Cerebellar cortex (tissue), 1 donor: ENCODE measurements at regions not wholly inside any gene's neighbourhood (a gene's known extent, or its start where the extent isn't known, plus 50 kb on each side); places are given as distances from the start of the nearest gene placed in this dataset.
"Not testable (repeated sequence)": the region's sequence is repeated elsewhere in the genome, so short reads cannot be mapped to it uniquely, and the experiment has no call there.

Source experiments
- DNase-seq: peaks from one replicate; pipeline ENCODE4 v3.0.0-alpha.2; 2015; ENCODE audit warnings: low spot score

DNA sequence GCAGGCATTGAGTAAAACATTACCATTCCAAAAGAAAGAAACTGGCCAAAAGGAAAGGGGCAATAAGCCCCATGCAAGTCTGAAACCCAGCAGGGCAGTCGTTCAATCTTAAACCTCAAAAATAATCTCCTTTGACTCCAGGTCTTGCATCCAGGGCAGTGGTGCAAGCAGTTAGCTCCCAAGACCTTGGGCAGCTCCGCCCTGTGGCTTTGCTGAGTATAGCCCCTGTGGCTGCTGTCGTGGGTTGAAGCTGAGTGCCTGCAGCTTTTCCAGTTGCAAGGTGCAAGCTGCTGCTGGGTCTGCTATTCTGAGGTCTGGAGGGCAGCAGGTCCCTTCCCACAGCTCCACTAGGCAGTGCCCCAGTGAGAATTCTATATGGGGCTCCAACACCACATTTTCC lies 580.1 kb upstream of the AUTS2 start:
- DNase-seq: no peak

DNA sequence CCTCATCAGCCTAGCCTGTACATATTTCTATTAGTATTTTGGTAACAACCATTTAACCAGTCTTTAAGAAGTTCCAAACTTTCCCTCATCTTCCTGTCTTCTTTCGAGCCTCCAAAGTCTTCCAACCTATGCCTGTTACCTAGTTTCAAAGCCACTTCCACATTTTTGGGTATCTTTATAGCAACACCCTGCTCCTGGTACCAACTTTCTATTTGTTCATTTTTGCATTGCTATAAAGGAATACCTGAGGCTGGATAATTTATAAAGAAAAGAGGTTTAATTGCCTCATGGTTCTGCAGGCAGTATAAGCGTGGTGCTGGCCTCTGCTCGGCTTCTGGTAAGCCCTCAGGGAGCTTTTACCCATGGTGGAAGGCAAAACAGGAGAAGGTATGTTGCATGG lies 578.8 kb upstream of the AUTS2 start:
- no peak for DNase-seq

DNA sequence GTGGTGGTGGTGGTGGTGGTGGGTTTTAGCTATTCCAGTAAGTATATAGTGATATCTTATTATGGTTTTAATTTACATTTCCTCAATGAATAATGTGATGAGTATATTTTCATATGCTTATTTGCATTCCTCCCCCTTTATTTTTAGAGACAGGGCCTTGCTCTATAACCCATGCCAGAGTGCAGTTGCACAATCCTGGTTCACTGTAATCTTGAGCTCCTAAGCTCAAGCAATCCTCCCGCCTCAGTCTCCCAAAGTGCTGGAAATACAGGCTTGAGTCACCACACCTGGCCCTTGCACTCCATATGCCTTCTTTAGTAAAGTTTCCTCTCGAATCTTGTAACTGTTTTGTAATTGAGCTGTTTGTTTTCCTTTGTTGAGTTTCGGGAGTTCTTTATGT lies 577.7 kb upstream of the AUTS2 start:
- DNase-seq: no peak

DNA sequence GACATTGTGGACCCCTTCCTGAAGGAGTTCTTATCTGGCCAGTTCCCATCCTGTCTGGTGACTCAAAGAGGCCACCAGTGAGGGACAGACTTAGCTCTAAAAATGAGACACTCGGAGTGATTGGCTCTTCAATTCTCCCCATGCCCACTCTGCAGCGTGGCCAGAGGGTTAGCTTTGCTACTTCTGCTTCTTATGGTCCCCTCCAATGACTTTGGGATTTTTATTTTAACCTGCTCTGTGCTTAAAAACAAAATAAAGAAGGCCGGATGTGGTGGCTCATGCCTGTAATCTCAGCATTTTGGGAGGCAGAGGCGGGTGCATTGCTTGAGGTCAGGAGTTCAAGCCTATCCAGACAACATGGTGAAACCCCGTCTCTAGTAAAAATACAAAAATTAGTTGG lies 573.0 kb upstream of the AUTS2 start:
- DNase-seq: no peak

DNA sequence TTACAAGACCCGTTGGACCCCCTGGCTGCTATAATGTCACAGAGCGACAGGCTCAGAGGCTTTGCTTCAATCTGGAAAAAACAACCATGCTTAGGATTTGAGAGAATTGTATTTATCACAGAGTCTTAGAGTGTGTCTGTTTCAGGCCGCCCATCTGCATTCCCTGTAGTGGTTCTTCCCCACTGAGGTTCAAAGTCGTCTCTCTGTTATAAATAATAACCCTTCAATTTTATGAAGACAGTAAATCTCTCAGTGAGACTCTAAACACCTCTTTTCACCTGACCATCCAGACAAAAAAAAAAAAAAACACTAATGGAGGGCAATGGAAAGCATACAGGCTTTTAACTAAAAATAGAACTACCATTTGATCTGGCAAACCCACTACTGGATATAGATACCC lies 565.4 kb upstream of the AUTS2 start:
- DNase-seq: no peak

DNA sequence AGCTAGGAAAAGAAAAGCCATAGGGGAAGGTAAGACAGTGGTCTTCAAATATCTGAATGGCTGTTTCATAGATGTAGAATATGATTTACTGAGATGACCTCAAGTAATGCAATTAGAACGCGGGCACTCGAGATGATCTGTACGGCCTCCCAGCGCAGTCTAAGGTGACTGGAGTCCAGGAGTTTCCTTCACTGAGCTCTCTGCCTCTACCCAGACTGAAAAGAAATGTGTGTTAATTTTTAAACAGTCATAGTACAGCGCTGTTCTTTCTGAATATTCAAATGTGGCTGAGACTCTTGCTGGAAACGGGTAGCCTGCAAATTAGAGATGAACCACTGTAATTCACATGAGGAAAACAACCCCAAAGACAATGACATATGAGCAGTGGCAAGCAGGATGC lies 562.4 kb upstream of the AUTS2 start:
- no peak for DNase-seq

DNA sequence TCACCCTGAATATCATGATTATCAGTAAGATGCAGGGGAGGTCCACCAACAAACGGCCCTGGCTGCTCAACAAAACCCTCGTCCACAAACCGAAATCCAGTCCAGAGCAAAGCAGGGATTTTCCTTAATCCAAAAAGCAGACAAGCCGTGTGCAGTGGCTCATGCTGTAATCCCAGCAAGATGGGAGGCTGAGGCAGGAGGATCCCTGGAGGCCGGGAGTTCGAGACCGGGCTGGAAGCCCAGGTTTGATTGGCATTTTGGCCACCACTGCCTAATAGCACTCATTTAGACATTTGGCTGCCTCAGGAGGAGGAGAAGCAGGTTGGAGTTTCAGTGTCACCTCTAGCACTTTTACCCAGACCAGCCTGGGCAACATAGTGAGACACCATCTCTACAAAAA lies 562.0 kb upstream of the AUTS2 start:
- DNase-seq: no peak

DNA sequence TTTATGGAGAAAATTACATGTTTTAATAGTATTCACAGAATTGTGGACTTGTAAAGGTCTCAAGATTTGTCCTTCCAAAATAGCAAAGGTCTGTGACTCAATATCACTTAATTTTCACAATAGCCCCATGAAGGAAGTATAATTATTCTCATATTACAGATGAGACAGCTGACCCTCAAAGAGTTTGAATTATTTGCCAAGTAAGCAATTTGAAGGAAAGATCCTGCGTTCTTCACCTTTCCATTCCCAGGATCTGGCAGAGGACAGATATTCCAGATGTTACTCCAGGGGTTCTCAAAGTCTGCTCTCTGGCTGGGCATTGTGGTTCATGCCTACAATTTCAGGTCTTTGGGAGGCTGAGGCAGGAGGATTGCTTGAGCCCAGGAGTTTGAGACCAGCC lies 559.4 kb upstream of the AUTS2 start:
- no peak for DNase-seq

DNA sequence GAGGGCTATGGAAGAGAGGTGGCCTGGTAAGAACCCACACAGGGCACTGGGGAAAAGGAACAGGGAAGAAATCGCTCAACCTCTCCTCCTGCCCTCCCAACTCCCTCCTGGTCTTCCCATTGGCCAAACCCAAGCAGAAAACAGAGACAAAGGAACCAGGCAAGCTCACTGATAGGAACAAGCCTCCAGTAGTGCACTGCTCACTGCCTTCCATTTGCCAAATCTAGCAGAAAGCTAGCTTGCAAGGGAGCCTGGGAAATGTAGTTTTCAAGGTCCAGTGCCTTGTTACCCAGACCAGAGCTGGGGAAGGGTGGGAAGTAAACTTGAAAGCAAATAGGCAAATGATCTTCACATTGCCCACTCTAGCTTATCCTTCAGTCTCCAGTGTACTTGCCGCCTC lies 556.1 kb upstream of the AUTS2 start:
- no peak for DNase-seq

DNA sequence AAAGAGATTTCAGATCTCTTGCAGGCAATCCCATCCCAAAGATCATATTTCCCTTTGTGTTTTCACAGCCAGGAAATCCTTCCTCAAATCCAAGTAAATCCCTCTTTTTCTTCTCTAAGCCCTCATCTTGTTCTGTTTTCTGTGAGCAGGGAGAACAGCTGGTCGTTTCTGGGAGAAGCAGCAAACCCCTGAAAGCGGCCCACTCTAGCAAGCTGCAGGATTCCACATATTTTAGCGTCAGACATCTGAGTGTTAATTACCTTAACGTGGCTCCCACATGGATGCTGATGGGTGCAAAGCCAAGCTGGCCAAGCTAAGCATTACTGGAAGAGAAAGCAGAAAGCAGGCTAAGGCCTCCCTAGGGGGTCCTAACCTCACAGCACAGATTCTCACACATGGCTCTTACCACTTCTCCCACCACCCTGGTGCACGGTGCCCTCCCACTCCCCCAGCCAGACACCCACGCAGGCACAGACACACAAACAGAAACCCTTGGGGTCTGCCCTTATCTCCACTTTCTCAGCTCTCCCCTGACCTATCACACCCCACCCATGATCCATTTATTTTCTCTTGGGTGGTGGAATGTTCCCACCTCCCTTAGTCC lies 551.0 kb upstream of the AUTS2 start:
- DNase-seq: no peak

DNA sequence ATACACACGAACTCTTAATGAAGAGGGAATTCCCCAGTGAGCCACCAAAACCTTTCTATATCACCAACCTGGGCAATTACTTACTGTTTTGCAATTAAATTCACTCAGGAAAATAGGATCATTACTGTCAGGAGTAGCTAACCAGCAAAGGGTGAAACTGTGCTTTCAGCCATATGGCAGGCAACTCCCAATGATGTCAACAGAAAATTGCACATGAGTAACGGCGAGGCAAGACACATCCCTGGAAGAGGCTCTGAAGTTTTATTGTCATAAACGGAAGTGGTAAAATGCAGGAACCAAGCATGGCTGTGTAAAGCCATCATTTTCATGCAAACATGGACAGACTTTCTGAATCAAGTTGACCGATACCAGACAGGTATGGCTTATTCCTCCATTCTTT lies 548.9 kb upstream of the AUTS2 start:
- no peak for DNase-seq

DNA sequence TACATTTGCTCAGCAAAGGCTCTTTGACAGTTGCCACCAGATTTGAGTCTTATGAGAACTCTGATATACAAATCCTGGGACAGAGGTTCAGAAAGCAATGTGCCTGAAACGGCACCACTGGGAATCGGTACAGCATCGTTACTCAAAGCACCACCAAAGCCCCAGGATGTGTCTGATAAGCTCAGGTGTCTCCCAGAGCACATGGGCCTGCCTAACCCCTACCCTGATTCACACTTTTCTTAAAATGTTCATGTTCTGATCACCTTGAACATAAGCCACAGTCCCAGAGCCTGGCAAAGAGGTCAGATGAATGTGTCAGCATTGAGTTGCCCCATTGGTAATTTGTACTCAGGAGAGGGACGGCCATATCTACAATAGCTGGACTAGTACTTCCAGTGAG lies 545.8 kb upstream of the AUTS2 start:
- DNase-seq: no peak

DNA sequence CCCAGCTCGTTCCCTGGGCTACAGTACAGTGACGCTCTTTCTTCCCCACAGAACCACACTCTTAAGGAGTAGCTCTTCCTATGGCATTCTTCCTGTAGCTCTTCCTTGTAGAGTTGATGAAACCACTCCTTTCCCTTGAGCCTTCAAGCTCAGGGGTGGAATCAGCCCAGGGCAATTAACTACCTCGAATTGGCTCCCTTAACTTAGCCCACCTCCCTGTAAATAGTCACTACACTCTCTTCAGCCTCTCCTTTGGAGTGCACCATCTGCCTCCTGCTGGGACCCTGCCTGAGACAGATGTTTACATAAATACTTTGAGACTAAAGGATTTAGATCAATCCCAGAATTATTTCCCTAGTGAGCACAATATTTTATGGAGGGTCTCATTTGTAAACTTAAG lies 537.8 kb upstream of the AUTS2 start:
- DNase-seq: no peak

DNA sequence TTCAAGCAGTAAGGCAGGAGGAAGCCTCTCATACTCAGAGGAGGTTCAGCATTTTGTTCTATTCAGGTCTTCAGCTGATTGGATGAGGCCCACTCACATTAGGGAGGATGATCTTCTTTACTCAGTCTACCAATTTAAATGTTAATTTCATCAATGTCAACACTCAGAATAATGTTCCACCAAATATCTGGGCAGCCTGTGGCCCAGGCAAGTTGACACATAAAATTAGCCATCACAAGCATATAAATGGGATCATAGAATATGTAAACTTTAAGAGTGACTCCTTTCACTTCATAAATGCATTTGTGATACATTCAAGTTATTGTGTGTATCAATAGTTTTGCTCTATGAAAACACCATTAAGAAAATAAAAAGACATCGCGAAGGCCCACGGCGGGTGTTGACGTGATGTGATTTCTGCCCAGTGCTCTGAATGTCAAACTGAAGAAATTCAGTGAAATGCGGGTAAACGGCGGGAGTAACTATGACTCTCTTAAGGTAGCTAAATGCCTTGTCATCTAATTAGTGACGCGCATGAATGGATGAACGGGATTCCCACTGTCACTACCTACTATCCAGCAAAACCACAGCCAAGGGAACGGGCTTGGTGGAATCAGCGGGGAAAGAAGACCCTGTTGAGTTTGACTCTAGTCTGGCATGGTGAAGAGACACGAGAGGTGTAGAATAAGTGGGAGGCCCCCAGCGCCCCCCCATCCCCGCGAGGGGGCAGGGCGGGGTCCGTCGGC lies 536.1 kb upstream of the AUTS2 start:
- no peak for DNase-seq

DNA sequence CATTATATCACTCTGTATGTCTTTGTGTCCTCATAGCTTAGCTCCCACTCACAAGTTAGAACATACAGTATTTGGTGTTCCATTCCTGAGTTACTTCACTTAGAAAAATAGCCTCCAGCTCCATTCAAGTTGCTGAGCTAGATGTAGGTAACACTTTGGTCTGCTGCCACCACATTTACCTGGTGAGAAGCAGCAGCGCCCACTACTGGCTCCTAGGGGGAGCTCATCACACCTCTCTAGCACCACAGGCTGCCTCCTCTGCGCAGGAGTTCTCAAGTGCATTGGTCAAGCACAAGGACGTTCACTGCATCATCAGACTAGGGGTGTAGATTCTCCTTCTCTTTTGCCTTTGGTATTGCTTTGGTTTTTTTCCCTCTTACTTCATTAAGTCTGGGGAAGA lies 530.9 kb upstream of the AUTS2 start:
- DNase-seq: no peak

DNA sequence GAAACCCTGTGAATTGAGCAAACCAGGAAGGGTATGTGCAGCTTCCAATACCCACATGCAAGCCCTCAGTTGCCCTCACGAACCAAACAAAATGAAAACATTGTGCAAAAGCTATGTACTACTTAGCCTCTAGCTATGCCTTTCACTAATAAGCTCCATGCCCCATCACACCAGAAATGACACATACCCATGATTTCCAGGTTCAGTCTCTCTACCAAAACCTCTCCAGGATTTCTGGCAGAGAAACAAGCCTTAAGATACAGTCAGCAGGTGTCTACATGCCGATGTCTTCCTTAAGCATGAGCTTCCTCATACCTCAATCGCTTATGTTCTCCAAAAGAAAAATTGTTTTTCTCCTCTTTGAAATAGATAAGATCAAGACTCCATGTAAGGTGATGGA lies 527.8 kb upstream of the AUTS2 start:
- DNase-seq: no peak

DNA sequence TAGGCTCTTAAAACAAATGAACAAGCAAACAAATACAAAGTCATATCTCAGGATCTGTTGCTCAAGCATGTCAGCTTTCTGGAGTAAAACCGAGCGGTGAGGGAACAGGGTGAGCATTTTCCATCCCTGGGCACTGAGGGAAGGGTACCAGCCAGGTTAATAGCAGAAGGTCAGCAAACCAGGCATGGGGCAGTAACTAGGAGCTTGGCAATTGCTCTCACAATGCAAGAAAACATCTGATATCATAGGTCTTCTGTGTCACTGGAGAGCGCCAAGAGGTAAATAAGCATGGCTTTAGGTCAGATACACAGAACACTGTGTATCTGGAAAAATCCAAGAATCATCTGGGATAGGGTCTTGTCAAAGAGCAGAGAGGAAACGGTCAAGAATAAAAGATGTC lies 521.7 kb upstream of the AUTS2 start:
- DNase-seq: no peak

DNA sequence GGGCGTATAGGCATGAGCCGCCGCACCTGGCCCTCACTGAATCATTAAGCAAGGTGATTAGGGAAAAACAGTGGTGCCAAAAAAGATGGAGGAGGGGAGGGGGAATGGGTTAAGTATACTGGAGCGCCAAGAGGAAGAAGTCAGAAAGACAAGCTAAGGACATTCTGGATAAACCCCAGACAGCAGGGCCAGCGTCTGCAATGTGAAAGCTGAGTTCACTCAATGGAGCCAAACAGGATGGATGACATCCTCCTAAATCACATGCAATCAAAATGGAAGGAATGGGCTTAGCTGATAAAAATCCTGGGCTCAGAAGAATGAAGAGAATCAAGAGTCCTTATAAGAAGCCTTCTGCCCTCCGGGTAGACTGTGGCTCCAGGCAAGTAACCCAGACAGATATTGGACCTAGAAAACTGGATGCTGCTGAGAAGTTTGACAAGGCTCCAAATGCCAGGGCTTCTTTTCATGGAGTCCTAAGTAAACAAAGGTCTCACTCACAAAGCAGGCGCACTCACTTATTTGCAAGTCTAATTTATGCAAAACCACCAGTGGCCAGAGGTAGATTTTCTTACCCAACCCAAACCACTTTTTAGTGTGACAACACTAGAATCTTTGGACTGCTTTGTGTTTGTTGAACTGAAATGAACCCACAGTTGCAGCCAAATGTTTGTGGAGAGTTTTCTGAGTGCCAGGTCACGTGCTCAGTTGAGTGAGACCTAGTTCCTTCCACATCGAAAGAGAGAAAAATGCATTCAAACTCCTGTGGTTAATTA lies 519.1 kb upstream of the AUTS2 start:
- DNase-seq: peak; percentile 48

DNA sequence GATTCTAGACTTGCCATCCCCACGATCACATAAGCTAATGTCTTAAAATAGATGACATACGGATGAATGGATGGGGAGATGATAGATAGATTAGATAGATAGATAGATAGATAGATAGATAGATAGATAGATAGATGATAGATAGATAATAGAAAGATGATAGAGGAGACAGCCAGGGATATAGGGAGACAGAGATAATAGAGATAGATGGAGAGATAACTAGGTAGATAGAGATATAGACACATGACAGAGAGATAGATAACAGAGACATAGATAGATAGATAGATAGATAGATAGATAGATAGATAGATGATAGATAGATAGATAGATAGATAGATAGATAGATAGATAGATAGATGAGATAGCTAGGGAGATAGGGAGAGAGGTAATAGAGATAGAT lies 511.0 kb upstream of the AUTS2 start:
- DNase-seq: not testable (repeated sequence)

DNA sequence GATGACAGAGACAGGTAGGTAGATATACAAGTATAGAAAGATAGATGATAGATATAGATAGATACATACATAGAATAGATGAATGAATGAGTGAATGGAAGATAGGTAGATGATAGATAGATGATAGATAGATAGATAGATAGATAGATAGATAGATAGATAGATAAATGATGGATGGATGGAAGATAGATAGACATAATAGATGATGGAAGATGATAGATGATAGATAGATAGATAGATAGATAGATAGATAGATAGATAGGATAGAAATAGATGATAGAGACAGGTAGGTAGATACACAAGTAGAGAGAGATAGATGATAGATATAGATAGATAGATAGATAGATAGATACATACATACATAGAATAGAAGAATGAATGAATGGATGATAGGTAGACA lies 510.1 kb upstream of the AUTS2 start:
- no peak for DNase-seq

DNA sequence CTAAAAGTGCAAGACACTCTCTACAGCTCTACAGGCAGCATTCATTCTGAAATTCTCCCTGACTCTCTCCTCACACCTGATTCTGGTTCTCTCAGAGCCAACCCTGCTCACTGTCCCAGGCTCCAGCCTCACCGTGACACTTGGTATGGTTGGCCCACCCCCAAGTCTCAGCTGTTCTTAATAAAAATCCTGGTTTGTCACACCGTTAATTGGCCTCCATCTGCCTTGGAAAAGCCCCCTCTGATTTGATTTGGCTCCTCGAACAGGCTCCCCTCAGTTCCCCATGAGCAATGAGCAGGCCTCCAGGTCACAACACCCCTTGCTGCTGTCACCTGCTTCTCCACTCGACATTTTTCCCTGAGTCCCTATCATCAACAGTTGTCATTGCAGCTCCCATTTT lies 507.3 kb upstream of the AUTS2 start:
- DNase-seq: no peak

DNA sequence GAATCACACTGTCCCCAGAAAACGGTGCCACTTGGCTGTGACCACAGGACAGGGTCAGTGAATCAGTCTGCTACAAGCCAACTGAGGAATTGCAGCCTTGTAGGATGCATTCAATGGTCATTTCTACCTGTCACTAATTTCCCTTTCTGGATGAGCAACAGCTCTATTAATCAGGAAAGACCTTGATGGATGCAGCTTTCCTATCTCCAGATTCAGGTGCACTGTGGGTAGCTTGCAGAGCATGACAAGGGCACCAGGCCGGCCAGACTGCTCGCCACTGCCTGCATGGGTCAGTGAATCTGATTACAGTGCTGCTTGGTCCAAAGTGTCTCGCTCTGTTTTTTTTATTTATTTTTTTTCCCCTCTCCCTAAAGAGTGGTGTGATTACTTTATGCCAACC lies 506.8 kb upstream of the AUTS2 start:
- DNase-seq: no peak

DNA sequence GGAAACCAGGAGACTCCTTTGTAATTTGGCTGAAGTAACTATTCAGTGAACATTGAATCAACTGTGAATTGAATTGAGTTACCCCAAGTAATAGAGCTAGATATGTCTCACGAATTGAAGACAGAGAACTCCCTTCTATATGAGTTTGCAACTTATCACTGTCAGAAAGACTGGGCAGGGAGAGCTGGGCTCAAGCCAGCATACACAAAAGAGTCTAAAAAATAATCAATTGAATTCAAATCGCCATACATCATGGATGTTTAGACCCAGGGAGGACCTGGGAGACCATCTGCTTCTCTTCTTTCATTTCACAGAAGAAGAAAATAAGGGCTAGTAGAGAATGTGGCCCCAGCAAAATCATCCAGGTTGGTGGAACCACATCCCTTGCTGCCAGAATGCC lies 503.1 kb upstream of the AUTS2 start:
- no peak for DNase-seq

DNA sequence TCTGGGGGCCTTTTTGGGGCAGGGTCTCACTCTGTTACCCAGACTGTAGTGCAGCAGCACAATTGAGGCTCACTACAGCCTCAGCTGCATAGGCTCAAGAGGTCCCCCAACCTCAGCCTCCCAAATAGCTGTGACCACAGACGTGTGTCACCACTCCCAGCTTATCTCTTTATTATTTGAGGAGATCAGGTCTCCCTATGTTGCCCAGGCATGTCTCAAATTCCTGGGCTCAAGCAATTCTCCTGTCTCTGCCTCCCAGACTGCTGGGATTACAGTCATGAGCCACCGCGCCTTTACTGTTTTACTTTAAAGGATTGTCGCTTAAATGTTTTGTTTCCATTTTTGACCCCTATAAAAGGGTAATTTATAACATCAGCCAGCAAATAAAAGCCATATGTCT lies 502.6 kb upstream of the AUTS2 start:
- DNase-seq: no peak
